ACC112 (cell line): ENCODE measurements at regions not wholly inside any gene's neighbourhood (a gene's known extent, or its start where the extent isn't known, plus 50 kb on each side); places are given as distances from the start of the nearest gene placed in this dataset.
"Not testable (repeated sequence)": the region's sequence is repeated elsewhere in the genome, so short reads cannot be mapped to it uniquely, and the experiment has no call there.

Experiments
- H2AFZ ChIP-seq: fragments of 200-600 bp; sonication (generic); one replicate; pipeline ENCODE4 v1.6.0; 2017; ENCODE audit warnings: antibody characterized with exemption, low read length; ENCODE audit not compliant: unreplicated experiment
- H3K27ac ChIP-seq: fragments of 200-600 bp; sonication (generic); 2 replicates; pipeline ENCODE4 v1.5.1; 2014; ENCODE audit warnings: low read depth, mild to moderate bottlenecking, antibody characterized with exemption, low read length, moderate library complexity
- H3K27me3 ChIP-seq: fragments of 200-600 bp; sonication (generic); 2 replicates; pipeline ENCODE4 v1.6.1; 2014; ENCODE audit warnings: mild to moderate bottlenecking, antibody characterized with exemption, low read length, moderate library complexity, mixed read lengths; ENCODE audit not compliant: insufficient read depth
- H3K36me3 ChIP-seq: fragments of 200-600 bp; sonication (generic); 2 replicates; pipeline ENCODE4 v1.6.1; 2016; ENCODE audit warnings: mild to moderate bottlenecking, antibody characterized with exemption, low read length, moderate library complexity, mixed read lengths; ENCODE audit not compliant: insufficient read depth
- H3K4me1 ChIP-seq: fragments of 200-600 bp; sonication (generic); one replicate; pipeline ENCODE4 v1.6.1; 2016; ENCODE audit warnings: low read length, mixed read lengths; ENCODE audit not compliant: insufficient read depth, unreplicated experiment, control insufficient read depth
- H3K4me3 ChIP-seq: fragments of 200-600 bp; sonication (generic); 2 replicates; pipeline ENCODE4 v1.5.1; 2014; ENCODE audit warnings: mild to moderate bottlenecking, low read depth, low read length
- H3K79me2 ChIP-seq: fragments of 200-600 bp; sonication (generic); one replicate; pipeline ENCODE4 v1.6.0; 2016; ENCODE audit warnings: low read length; ENCODE audit not compliant: control insufficient read depth, unreplicated experiment, insufficient read depth

DNA sequence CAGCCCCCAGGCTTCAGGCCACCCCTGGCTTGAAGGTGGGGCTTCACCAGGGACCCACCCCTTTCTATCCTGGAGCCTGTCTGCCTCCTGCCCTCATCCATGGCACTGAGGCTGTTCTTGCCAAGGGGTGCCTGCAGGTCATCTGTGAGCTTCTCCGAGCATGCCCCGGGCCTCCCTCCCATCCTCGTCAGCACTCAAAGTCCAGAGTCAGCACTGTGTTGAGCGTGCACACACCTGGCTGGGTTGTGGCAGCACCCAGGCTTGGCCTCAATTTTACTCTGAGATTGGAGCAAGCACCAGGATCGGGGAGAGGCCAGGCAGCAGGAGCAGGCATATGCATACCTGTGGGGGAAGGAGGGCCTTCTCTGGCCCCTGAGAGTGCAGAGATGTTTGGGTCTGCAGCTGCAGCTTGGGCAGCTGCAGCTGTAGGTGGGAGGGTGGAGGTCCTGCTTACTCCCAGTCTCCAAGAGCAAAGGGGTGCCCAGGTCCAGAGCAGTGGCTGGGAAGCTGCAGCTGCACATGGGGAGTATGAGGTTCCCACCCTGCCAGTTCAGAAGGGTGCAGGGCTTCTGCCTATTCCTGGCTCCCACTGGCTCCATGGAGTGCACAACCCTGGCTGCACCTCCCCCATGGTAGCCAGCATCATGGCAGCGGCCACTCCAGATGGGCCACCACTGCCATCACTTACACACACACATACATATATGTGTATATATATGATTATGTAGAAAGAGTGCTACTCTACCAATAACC lies 488.7 kb downstream of the JRKL start:
- Histone ChIP-seq H3K79me2 (no peaks in the 10 kb centered on the region), H3K27ac (no peak overlapping the region), H3K36me3 (no peaks in the 10 kb centered on the region), H3K4me3 (no peak overlapping the region), H3K27me3 (no peaks in the 10 kb centered on the region), H2AFZ (no peak overlapping the region), H3K4me1 (no peaks in the 10 kb centered on the region)

DNA sequence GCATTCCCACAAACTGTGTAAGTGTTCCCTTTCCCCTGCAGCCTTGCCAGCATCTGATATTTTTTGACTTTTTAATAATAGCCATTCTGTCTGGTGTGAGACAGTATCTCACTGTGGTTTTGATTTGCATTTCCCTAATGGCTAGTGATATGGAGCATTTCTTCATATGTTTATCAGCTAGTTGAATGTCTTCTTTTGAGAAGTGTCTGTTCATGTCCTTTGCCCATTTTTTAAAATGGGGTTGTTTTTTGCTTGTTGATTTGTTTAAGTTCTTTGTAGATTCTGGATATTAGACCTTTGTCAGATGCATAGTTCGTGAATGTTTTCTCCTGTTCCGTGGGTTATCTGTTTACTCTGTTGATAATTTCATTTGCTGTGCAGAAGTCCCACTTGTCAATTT lies 492.8 kb downstream of the JRKL start:
- H3K36me3 ChIP-seq, H3K79me2 ChIP-seq, H3K4me3 ChIP-seq, H3K27ac ChIP-seq, H2AFZ ChIP-seq, H3K4me1 ChIP-seq, H3K27me3 ChIP-seq: not testable (repeated sequence)

DNA sequence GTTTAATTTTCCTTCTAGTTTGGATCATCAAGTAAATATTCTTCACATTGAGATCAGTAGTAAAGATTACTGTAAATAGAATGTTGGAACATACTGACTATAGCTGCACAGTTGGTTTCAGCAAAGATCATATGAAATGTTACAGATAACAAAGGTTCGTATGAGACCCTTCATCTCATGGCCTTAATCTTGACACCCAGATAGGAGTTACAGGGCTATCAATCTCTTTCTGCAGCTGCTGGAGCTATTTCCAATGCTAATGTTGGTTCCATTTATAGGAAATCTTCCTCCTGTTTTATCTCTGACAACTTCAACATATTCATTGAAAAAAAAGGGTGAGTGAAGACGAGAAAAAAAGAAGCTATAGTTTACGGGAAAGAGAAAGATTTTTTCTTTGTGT lies 495.6 kb downstream of the JRKL start:
- H3K4me3 ChIP-seq = no peak overlapping the region
- no peaks in the 10 kb centered on the region for H3K36me3 ChIP-seq
- no peaks in the 10 kb centered on the region for H3K27me3 ChIP-seq
- no peak overlapping the region for H2AFZ ChIP-seq
- H3K27ac ChIP-seq = no peak overlapping the region
- no peaks in the 10 kb centered on the region for H3K4me1 ChIP-seq
- no peaks in the 10 kb centered on the region for H3K79me2 ChIP-seq

GRCh38 chr11:96885912-96886311 lies 496.1 kb downstream of the JRKL start:
- no peak overlapping the region for H3K4me3 ChIP-seq
- H3K27ac ChIP-seq = no peak overlapping the region
- no peaks in the 10 kb centered on the region for H3K27me3 ChIP-seq
- H3K79me2 ChIP-seq = no peaks in the 10 kb centered on the region
- H3K4me1 ChIP-seq = no peaks in the 10 kb centered on the region
- no peak overlapping the region for H2AFZ ChIP-seq
- no peaks in the 10 kb centered on the region for H3K36me3 ChIP-seq

DNA sequence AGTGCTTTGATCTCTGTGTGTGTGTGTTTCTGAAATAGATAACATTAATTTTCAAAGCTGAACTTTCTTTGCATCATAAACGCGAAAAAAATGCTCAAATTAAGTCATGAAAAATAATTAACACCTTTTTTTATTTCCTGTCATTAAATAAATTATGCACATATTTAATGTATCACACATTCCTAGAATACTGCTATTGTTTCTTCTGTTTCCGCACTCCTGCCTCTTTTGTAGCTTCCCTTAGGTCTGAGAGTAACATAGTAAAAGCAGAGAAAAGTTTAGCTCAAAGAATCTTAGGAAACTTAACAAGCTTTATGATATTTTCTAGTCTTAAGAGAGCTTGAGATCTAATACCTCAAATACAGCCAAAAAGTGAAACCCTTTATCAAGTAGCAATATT lies 504.2 kb downstream of the JRKL start:
- H2AFZ ChIP-seq = no peak overlapping the region
- H3K27me3 ChIP-seq = no peaks in the 10 kb centered on the region
- H3K36me3 ChIP-seq = no peaks in the 10 kb centered on the region
- H3K4me3 ChIP-seq = no peak overlapping the region
- H3K27ac ChIP-seq = no peak overlapping the region
- no peaks in the 10 kb centered on the region for H3K79me2 ChIP-seq
- no peaks in the 10 kb centered on the region for H3K4me1 ChIP-seq

- Histone ChIP-seq H3K4me3 (no peak overlapping the region), H3K79me2 (no peaks in the 10 kb centered on the region), H3K36me3 (no peaks in the 10 kb centered on the region), H3K27me3 (no peaks in the 10 kb centered on the region), H3K4me1 (no peaks in the 10 kb centered on the region), H3K27ac (no peak overlapping the region), H2AFZ (no peak overlapping the region)
These were observed 504.8 kb downstream of the JRKL start for GRCh38 chr11:96894587-96894986.

- Histone ChIP-seq H3K27me3 (no peaks in the 10 kb centered on the region), H3K27ac (no peak overlapping the region), H3K36me3 (no peaks in the 10 kb centered on the region), H3K79me2 (no peaks in the 10 kb centered on the region), H2AFZ (no peak overlapping the region), H3K4me3 (no peak overlapping the region), H3K4me1 (no peaks in the 10 kb centered on the region)
These were observed 510.2 kb downstream of the JRKL start for GRCh38 chr11:96899971-96900370.

GRCh38 chr11:96905143-96905542 lies 515.3 kb downstream of the JRKL start:
- no peak overlapping the region for H2AFZ ChIP-seq
- H3K36me3 ChIP-seq = no peaks in the 10 kb centered on the region
- no peaks in the 10 kb centered on the region for H3K27me3 ChIP-seq
- H3K79me2 ChIP-seq = no peaks in the 10 kb centered on the region
- no peaks in the 10 kb centered on the region for H3K4me1 ChIP-seq
- H3K27ac ChIP-seq = no peak overlapping the region
- H3K4me3 ChIP-seq = no peak overlapping the region

GRCh38 chr11:96905663-96906062 lies 515.9 kb downstream of the JRKL start:
- no peaks in the 10 kb centered on the region for H3K27me3 ChIP-seq
- H3K27ac ChIP-seq = no peak overlapping the region
- H2AFZ ChIP-seq = no peak overlapping the region

GRCh38 chr11:96906476-96906875 lies 516.7 kb downstream of the JRKL start:
- H3K4me1 ChIP-seq = no peaks in the 10 kb centered on the region
- no peak overlapping the region for H3K27ac ChIP-seq
- H3K79me2 ChIP-seq = no peaks in the 10 kb centered on the region
- H3K27me3 ChIP-seq = no peaks in the 10 kb centered on the region
- no peak overlapping the region for H3K4me3 ChIP-seq
- H3K36me3 ChIP-seq = no peaks in the 10 kb centered on the region
- H2AFZ ChIP-seq = no peak overlapping the region

More at GRCh38 chr11:96905663-96906062, 515.9 kb downstream of the JRKL start:
- Histone ChIP-seq H3K36me3 (no peaks in the 10 kb centered on the region), H3K79me2 (no peaks in the 10 kb centered on the region), H3K4me3 (no peak overlapping the region), H3K4me1 (no peaks in the 10 kb centered on the region)

- Histone ChIP-seq H3K79me2 (no peaks in the 10 kb centered on the region), H3K27ac (no peak overlapping the region), H2AFZ (no peak overlapping the region), H3K27me3 (no peaks in the 10 kb centered on the region), H3K4me1 (no peaks in the 10 kb centered on the region), H3K36me3 (no peaks in the 10 kb centered on the region), H3K4me3 (no peak overlapping the region)
These were observed 536.0 kb downstream of the JRKL start for GRCh38 chr11:96925862-96926261.
